Neural progenitor cell (in vitro differentiated cells): ENCODE measurements at regions not wholly inside any gene's neighbourhood (a gene's known extent, or its start where the extent isn't known, plus 50 kb on each side); places are given as distances from the start of the nearest gene placed in this dataset.

Experiments
- DNase-seq: peaks from one replicate; pipeline ENCODE4 v3.0.0-alpha.2; 2016; ENCODE audit warnings: low spot score
- H2AFZ ChIP-seq: fragments of 200-600 bp; sonication (generic); replicated peaks from 2 replicates; pipeline ENCODE4 v1.6.1; 2016; ENCODE audit warnings: antibody characterized with exemption
- H3F3A ChIP-seq: fragments of 200-600 bp; sonication (generic); 2 replicates; pipeline ENCODE4 v1.6.1; 2016; ENCODE audit warnings: antibody characterized with exemption, low read depth
- H3K27ac ChIP-seq: fragments of 200-600 bp; sonication (generic); 2 replicates; pipeline ENCODE4 v1.5.1; 2016; ENCODE audit warnings: mild to moderate bottlenecking
- H3K27me3 ChIP-seq: fragments of 200-600 bp; sonication (generic); 2 replicates; pipeline ENCODE4 v1.6.1; 2016; ENCODE audit warnings: mild to moderate bottlenecking, moderate library complexity
- H3K36me3 ChIP-seq: fragments of 200-600 bp; sonication (generic); 2 replicates; pipeline ENCODE4 v1.5.1; 2016
- H3K4me1 ChIP-seq: fragments of 200-600 bp; sonication (generic); 2 replicates; pipeline ENCODE4 v1.6.1; 2016; ENCODE audit warnings: mixed run types
- H3K4me2 ChIP-seq: fragments of 200-600 bp; sonication (generic); 2 replicates; pipeline ENCODE4 v1.6.1; 2016
- H3K4me3 ChIP-seq: fragments of 200-600 bp; sonication (generic); 2 replicates; pipeline ENCODE4 v1.5.1; 2016
- H3K79me2 ChIP-seq: fragments of 200-600 bp; sonication (generic); 2 replicates; pipeline ENCODE4 v1.6.1; 2016; ENCODE audit warnings: low read depth
- H3K9ac ChIP-seq: fragments of 200-600 bp; sonication (generic); 2 replicates; pipeline ENCODE4 v1.6.1; 2016
- H3K9me3 ChIP-seq: fragments of 200-600 bp; sonication (generic); 2 replicates; pipeline ENCODE4 v1.5.1; 2016; ENCODE audit warnings: low read depth
- H4K20me1 ChIP-seq: fragments of 200-600 bp; sonication (generic); 2 replicates; pipeline ENCODE4 v1.6.1; 2016; ENCODE audit warnings: low read depth
- H3K27ac Mint-ChIP-seq: 3 replicates; pipeline ENCODE4 v1.8.0; 2021; ENCODE audit warnings: mixed read lengths
- H3K27me3 Mint-ChIP-seq: 2 replicates; pipeline ENCODE4 v1.8.0; 2022; ENCODE audit warnings: low read depth, mild to moderate bottlenecking, inconsistent platforms, moderate library complexity, mixed read lengths; ENCODE audit not compliant: insufficient read depth
- H3K36me3 Mint-ChIP-seq: 3 replicates; pipeline ENCODE4 v1.8.0; 2021; ENCODE audit warnings: mixed read lengths
- H3K4me1 Mint-ChIP-seq: 3 replicates; pipeline ENCODE4 v1.8.0; 2021; ENCODE audit warnings: mixed read lengths
- H3K4me3 Mint-ChIP-seq: 3 replicates; pipeline ENCODE4 v1.8.0; 2021; ENCODE audit warnings: mild to moderate bottlenecking, moderate library complexity, mixed read lengths
- H3K9me3 Mint-ChIP-seq: 3 replicates; pipeline ENCODE4 v1.8.0; 2020; ENCODE audit warnings: mixed read lengths
- CTCF ChIP-seq: fragments of 200-600 bp; sonication (generic); IDR thresholded peaks from 2 replicates; pipeline ENCODE4 v1.5.1; 2017; ENCODE audit warnings: antibody characterized with exemption, mild to moderate bottlenecking
- EZH2 ChIP-seq: fragments of 200-600 bp; sonication (generic); IDR thresholded peaks from 2 replicates; pipeline ENCODE4 v1.6.1; 2017; ENCODE audit warnings: antibody characterized with exemption, mild to moderate bottlenecking, moderate library complexity
- EZH2phosphoT487 ChIP-seq: fragments of 200-600 bp; sonication (generic); IDR thresholded peaks from 2 replicates; pipeline ENCODE4 v1.6.1; 2017; ENCODE audit warnings: antibody characterized with exemption

GRCh38 chr13:54162069-54162468 lies 1133.5 kb downstream of the OLFM4 start:
- TF ChIP-seq EZH2phosphoT487 (no peak), CTCF (peak; percentile 49)
- H3K27ac ChIP-seq = no peak overlapping the region
- no peaks in the 10 kb centered on the region for H3K9me3 ChIP-seq
- no peak overlapping the region for H3K4me2 ChIP-seq
- peak; percentile 34 for DNase-seq
- no peaks in the 10 kb centered on the region for H3K36me3 ChIP-seq
- H3F3A ChIP-seq = no peaks in the 10 kb centered on the region
- Mint-ChIP-seq H3K4me3 (no peak overlapping the region), H3K27me3 (peaks cover 2% of the 10 kb centered on the region), H3K9me3 (no peaks in the 10 kb centered on the region), H3K4me1 (no peaks in the 10 kb centered on the region), H3K27ac (no peak overlapping the region), H3K36me3 (no peaks in the 10 kb centered on the region)
- H3K4me1 ChIP-seq = no peaks in the 10 kb centered on the region
- H2AFZ ChIP-seq = no peak overlapping the region
- H3K4me3 ChIP-seq = no peak overlapping the region
- H3K79me2 ChIP-seq = no peaks in the 10 kb centered on the region
- no peaks in the 10 kb centered on the region for H4K20me1 ChIP-seq
- no peaks in the 10 kb centered on the region for H3K27me3 ChIP-seq
- no peak overlapping the region for H3K9ac ChIP-seq

GRCh38 chr13:54165581-54166215 lies 1137.1 kb downstream of the OLFM4 start:
- no peak for TF ChIP-seq EZH2phosphoT487
- no peak for DNase-seq
- no peaks in the 10 kb centered on the region for H3K4me1 ChIP-seq
- H3K27ac Mint-ChIP-seq = no peak overlapping the region
- H3K4me1 Mint-ChIP-seq = peaks cover 4% of the 10 kb centered on the region
- H3K27ac ChIP-seq = no peak overlapping the region
- peaks cover 2% of the 10 kb centered on the region for H3K27me3 Mint-ChIP-seq
- no peaks in the 10 kb centered on the region for H3K36me3 Mint-ChIP-seq
- H3K9me3 ChIP-seq = no peaks in the 10 kb centered on the region
- H3K36me3 ChIP-seq = no peaks in the 10 kb centered on the region
- H3K27me3 ChIP-seq = no peaks in the 10 kb centered on the region
- no peak overlapping the region for H3K9ac ChIP-seq
- no peaks in the 10 kb centered on the region for H3K79me2 ChIP-seq
- H4K20me1 ChIP-seq = no peaks in the 10 kb centered on the region
- no peak overlapping the region for H3K4me3 ChIP-seq
- H3F3A ChIP-seq = no peaks in the 10 kb centered on the region
- H3K9me3 Mint-ChIP-seq = no peaks in the 10 kb centered on the region
- no peak overlapping the region for H3K4me3 Mint-ChIP-seq
- peak overlapping the region; percentile 23 for H2AFZ ChIP-seq
- H3K4me2 ChIP-seq = no peak overlapping the region

- H3K36me3 ChIP-seq = no peaks in the 10 kb centered on the region
- no peak for DNase-seq
- no peak overlapping the region for H3K4me2 ChIP-seq
- no peaks in the 10 kb centered on the region for H4K20me1 ChIP-seq
- no peak overlapping the region for H3K27ac ChIP-seq
- no peak overlapping the region for H2AFZ ChIP-seq
- H3K27ac Mint-ChIP-seq = no peak overlapping the region
- peaks cover 13% of the 10 kb centered on the region for H3K4me1 Mint-ChIP-seq
- no peaks in the 10 kb centered on the region for H3K4me1 ChIP-seq
- no peaks in the 10 kb centered on the region for H3K79me2 ChIP-seq
- H3F3A ChIP-seq = no peaks in the 10 kb centered on the region
- H3K27me3 Mint-ChIP-seq = no peaks in the 10 kb centered on the region
- H3K36me3 Mint-ChIP-seq = no peaks in the 10 kb centered on the region
- peaks cover 5% of the 10 kb centered on the region for H3K9me3 Mint-ChIP-seq
- no peak for TF ChIP-seq EZH2phosphoT487
- TF ChIP-seq CTCF = no peak
- TF ChIP-seq EZH2 = no peak
- H3K9ac ChIP-seq = no peak overlapping the region
- no peak overlapping the region for H3K4me3 Mint-ChIP-seq
- no peak overlapping the region for H3K4me3 ChIP-seq
- no peaks in the 10 kb centered on the region for H3K27me3 ChIP-seq
- no peaks in the 10 kb centered on the region for H3K9me3 ChIP-seq
Observed at GRCh38 chr13:54173996-54174395, 1145.4 kb downstream of the OLFM4 start.

GRCh38 chr13:54175466-54175865 lies 1146.9 kb downstream of the OLFM4 start:
- no peak overlapping the region for H3K4me2 ChIP-seq
- DNase-seq = peak; percentile 12
- no peaks in the 10 kb centered on the region for H3K27me3 ChIP-seq
- H4K20me1 ChIP-seq = no peaks in the 10 kb centered on the region
- no peaks in the 10 kb centered on the region for H3K9me3 ChIP-seq
- H3K4me1 Mint-ChIP-seq = peaks cover 14% of the 10 kb centered on the region
- no peaks in the 10 kb centered on the region for H3K36me3 ChIP-seq
- no peak overlapping the region for H3K4me3 ChIP-seq
- no peaks in the 10 kb centered on the region for H3F3A ChIP-seq
- H3K4me3 Mint-ChIP-seq = no peak overlapping the region
- H2AFZ ChIP-seq = no peak overlapping the region
- H3K79me2 ChIP-seq = no peaks in the 10 kb centered on the region
- H3K4me1 ChIP-seq = peaks cover 10% of the 10 kb centered on the region
- peaks cover 5% of the 10 kb centered on the region for H3K9me3 Mint-ChIP-seq
- no peak overlapping the region for H3K9ac ChIP-seq
- no peak overlapping the region for H3K27ac Mint-ChIP-seq
- no peak overlapping the region for H3K27ac ChIP-seq
- H3K36me3 Mint-ChIP-seq = no peaks in the 10 kb centered on the region
- no peaks in the 10 kb centered on the region for H3K27me3 Mint-ChIP-seq
- TF ChIP-seq CTCF (no peak), EZH2phosphoT487 (no peak), EZH2 (no peak)
